Glutamatergic neuron (in vitro differentiated cells): ENCODE measurements at regions not wholly inside any gene's neighbourhood (a gene's known extent, or its start where the extent isn't known, plus 50 kb on each side); places are given as distances from the start of the nearest gene placed in this dataset.

Experiments used
- DNase-seq: peaks from one replicate; pipeline ENCODE4 v3.0.0; 2022
- H3K27ac Mint-ChIP-seq: one replicate; pipeline ENCODE4 v1.8.0; 2020; ENCODE audit warnings: mild to moderate bottlenecking, mixed read lengths, inconsistent platforms; ENCODE audit not compliant: unreplicated experiment
- H3K27me3 Mint-ChIP-seq: one replicate; pipeline ENCODE4 v1.8.0; 2020; ENCODE audit warnings: mild to moderate bottlenecking, moderate library complexity, mixed read lengths, inconsistent platforms; ENCODE audit not compliant: unreplicated experiment
- H3K36me3 Mint-ChIP-seq: one replicate; pipeline ENCODE4 v1.8.0; 2020; ENCODE audit warnings: mild to moderate bottlenecking, mixed read lengths, inconsistent platforms; ENCODE audit not compliant: unreplicated experiment
- H3K4me1 Mint-ChIP-seq: one replicate; pipeline ENCODE4 v1.8.0; 2020; ENCODE audit warnings: mild to moderate bottlenecking, low read depth, mixed read lengths, inconsistent platforms; ENCODE audit not compliant: unreplicated experiment
- H3K4me3 Mint-ChIP-seq: one replicate; pipeline ENCODE4 v1.8.0; 2020; ENCODE audit warnings: mild to moderate bottlenecking, mixed read lengths, inconsistent platforms; ENCODE audit not compliant: unreplicated experiment
- H3K9me3 Mint-ChIP-seq: one replicate; pipeline ENCODE4 v1.8.0; 2020; ENCODE audit warnings: mild to moderate bottlenecking, moderate library complexity, mixed read lengths, inconsistent platforms; ENCODE audit not compliant: unreplicated experiment
- CTCF ChIP-seq: fragments of 200-600 bp; sonication (generic); IDR thresholded peaks from one replicate; pipeline ENCODE4 v1.5.0; 2021; ENCODE audit not compliant: partially characterized antibody, unreplicated experiment

- Mint-ChIP-seq H3K27me3 (no peaks in the 10 kb centered on the region), H3K4me1 (no peaks in the 10 kb centered on the region), H3K9me3 (peaks cover 3% of the 10 kb centered on the region), H3K36me3 (no peaks in the 10 kb centered on the region), H3K27ac (no peak overlapping the region), H3K4me3 (no peak overlapping the region)
- DNase-seq = no peak
- no peak for TF ChIP-seq CTCF
Observed at GRCh38 chr3:177826253-177826652, 629.0 kb upstream of the TBL1XR1 start.

- no peak overlapping the region for H3K27ac Mint-ChIP-seq
- H3K4me3 Mint-ChIP-seq = no peak overlapping the region
- H3K4me1 Mint-ChIP-seq = no peaks in the 10 kb centered on the region
- no peak for TF ChIP-seq CTCF
- H3K36me3 Mint-ChIP-seq = no peaks in the 10 kb centered on the region
- no peak for DNase-seq
- H3K9me3 Mint-ChIP-seq = peaks cover 3% of the 10 kb centered on the region
- H3K27me3 Mint-ChIP-seq = no peaks in the 10 kb centered on the region
Observed at GRCh38 chr3:177827511-177828207, 630.4 kb upstream of the TBL1XR1 start.

- no peak for TF ChIP-seq CTCF
- Mint-ChIP-seq H3K27ac (no peak overlapping the region), H3K4me3 (no peak overlapping the region), H3K27me3 (no peaks in the 10 kb centered on the region), H3K9me3 (peaks cover 3% of the 10 kb centered on the region), H3K4me1 (no peaks in the 10 kb centered on the region), H3K36me3 (no peaks in the 10 kb centered on the region)
- no peak for DNase-seq
Observed at GRCh38 chr3:177828208-177828565, 630.9 kb upstream of the TBL1XR1 start.

- DNase-seq = no peak
- no peaks in the 10 kb centered on the region for H3K36me3 Mint-ChIP-seq
- no peaks in the 10 kb centered on the region for H3K4me1 Mint-ChIP-seq
- H3K9me3 Mint-ChIP-seq = peaks cover 3% of the 10 kb centered on the region
- no peaks in the 10 kb centered on the region for H3K27me3 Mint-ChIP-seq
- H3K4me3 Mint-ChIP-seq = no peak overlapping the region
- TF ChIP-seq CTCF = no peak
- no peak overlapping the region for H3K27ac Mint-ChIP-seq
Observed at GRCh38 chr3:177830411-177830849, 633.1 kb upstream of the TBL1XR1 start.

- Mint-ChIP-seq H3K27me3 (no peaks in the 10 kb centered on the region), H3K36me3 (no peaks in the 10 kb centered on the region), H3K4me1 (peaks cover 3% of the 10 kb centered on the region), H3K4me3 (no peak overlapping the region), H3K9me3 (peaks cover 3% of the 10 kb centered on the region), H3K27ac (no peak overlapping the region)
- no peak for DNase-seq
- no peak for TF ChIP-seq CTCF
Observed at GRCh38 chr3:177831361-177831760, 634.1 kb upstream of the TBL1XR1 start.
